Inflammatory macrophage (primary cell): ENCODE measurements at regions not wholly inside any gene's neighbourhood (a gene's known extent, or its start where the extent isn't known, plus 50 kb on each side); places are given as distances from the start of the nearest gene placed in this dataset.
"Not testable (repeated sequence)": the region's sequence is repeated elsewhere in the genome, so short reads cannot be mapped to it uniquely, and the experiment has no call there.

Experiments
- DNase-seq, 2 donors: peaks; one replicate each; pipeline ENCODE4 v3.0.0-alpha.2; 2020 to 2022

DNA sequence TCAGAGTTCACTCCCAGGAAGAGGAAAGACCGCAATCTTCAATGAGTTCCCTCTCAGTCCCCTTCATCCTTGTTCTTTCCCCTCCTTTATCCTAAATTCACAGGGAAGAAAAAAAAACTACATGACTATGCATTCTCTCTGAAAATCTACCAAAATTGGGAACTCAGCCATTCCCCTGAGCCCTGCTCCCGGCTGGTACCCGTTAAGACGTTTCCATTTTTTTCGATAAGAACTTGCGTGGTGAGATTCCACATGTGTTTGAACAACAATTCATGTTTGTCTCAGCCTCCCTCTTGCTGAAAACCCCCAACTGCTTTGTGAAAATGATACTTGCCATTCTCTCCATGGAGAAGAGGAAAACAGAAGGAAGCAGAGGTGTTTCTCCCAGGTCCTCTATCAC, 318.7 kb upstream of the ID2 start:
- no peak for DNase-seq

DNA sequence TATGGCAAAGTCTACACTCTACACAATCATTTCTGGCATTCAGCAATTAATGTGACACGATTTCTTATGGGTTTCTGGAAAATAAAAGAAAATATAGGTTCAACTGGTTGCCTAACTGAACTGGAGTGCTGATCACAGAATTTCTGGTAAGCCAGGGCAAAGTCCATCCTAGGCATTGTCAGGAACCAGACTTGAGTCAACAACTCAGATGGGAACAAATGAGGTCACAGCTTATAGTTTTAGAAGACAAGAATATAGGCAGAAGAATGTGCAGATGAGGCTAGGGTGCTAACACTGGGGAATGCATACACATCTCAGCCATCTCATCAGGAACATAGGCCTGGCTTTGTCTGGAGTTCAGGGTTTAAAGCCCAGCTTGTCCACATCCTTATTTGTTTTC, 317.2 kb upstream of the ID2 start:
- DNase-seq = no peak

DNA sequence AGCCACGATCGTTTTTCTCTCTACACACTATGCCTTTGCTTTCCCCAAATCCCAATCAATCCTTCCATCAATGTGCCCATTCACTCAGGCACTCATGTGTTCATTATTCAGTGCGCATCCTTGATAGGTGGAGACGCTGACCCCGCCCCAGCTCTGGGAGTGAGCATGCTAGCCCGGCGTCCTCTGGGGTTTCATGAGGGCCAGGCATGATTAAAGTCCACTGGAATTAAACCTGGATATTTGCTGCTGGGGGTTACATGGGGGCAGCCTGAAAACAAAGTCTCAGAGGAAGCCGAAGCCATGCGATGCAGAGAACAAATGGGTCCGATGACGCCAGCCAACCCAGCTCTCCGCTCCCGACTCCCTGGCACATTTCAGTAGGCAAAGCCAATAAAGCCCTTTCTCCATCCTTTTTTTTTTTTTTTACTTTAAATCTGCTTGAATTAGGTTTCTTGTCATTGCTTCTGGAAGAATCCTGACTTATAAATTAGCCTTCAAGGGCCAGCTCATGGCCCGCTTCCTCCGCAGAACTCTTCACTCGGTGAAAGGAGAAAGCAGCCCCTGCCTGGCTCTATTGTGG, 316.4 kb upstream of the ID2 start:
- DNase-seq = no peak

DNA sequence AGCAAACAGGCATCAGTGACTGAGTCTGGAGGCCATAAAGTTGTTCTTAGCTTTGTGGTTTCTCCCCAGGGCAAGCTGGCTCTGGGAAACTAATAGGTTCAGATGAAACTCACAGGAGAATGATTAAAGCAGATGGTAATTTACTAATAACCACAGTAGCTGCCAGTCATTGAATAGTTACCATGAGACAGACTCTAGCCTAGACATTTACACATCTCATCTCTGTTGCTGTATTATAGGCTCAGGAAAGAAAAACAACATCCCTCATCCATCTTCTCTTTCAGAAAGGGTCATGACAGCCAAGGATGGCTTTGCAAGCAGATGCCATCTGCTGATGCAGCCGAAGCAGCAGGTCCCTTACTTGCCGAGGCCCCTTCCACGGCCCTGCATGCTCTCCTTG, 314.0 kb upstream of the ID2 start:
- no peak for DNase-seq

DNA sequence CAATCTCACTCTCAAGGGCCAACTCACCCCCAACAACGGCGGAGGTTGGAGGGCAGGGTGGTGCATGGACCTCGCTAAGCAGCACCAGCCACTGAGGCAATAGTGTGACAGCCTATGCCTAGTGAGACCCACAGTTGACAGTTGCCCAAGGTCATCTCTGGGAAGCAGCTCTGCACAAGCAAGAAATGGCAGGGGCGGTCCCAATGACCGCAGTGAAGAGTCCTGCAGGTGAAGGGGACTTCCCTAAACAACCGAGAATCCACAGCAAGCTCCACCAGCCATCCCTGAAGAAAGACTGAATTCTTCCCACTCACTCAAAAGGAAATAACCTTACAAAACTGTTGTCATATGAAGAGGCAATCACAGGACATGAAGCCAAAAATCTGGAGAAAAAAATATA, 313.4 kb upstream of the ID2 start:
- DNase-seq = no peak

DNA sequence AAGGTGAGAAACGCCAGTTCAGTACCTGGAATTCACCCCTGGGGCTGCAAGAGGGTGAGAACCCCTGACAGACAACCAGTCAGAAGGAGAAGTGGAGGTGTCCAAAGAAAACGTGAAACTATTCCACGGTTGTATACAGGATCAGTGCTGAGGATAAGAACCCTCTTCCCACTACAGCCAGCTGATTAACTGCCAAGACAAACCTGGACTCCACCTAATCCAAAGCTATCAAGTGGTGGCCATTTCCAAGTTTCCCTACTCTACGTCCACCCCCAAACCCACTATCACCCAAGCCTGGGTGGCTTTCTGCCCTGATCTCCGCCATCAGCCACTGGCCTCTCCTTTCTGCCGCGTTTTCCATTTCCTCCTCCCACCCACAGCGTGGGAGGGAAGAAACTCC, 312.3 kb upstream of the ID2 start:
- no peak for DNase-seq

DNA sequence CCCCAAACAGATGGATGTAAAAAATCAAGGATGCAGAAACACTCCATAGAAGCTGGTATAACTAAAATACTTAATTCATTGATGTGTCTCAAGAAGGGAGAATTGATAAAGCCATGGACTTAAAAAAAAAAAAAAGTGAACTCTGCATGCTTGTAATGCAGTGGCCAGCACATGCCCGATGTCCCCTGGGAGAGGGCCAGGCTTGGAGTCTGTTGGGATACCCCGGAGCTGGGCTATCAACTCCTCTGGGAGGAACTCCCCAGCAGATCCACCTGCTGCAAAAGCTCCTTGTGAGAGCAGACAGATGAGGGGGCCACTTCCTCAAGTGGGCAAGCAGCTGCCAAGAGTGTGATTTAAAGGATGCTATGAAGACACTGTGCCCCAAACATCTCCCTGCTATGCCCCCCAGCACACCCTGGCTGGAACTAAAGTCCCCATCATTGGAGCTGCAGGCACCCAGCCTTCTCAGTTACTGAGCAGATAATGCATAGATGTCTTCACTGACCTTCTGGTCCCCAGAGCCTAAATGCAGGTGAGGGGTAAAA, 311.5 kb upstream of the ID2 start:
- no peak for DNase-seq

DNA sequence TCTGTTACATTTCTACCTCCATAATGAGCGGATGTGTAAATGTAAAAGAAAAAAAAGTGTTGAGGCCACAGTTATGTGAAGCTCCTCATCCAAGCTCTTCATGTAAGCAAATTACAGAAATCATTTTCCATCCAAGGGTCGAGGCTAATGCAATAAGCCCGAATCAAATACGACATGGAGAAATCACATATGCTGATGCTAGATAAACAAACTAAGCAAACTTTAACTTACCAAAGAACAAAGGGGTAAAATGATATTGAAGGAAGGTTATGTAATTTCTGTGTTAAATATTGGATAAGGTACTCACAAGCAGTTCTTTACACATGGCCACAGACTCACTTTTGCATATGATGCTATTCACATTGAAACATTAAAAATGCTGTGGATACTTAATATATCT, 310.2 kb upstream of the ID2 start:
- no peak for DNase-seq

DNA sequence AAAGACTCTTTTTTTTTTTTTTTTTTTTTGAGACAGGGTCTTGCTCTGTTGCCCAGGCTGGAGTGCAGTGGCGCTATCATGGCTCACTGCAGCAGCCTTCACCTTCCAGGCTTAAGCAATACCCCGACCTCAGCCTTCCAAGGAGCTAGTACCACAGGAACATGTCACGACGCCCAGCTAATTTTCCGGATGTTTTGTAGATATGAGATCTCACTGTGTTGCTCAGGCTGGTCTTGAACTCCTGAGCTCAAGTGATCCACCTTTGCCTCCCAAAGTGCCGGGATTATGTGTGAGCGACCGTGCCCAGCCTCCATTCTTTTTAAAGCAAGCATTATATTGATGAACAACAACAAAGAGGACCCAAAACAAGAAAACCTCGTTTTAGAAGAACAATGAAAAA, 307.1 kb upstream of the ID2 start:
- no peak for DNase-seq

DNA sequence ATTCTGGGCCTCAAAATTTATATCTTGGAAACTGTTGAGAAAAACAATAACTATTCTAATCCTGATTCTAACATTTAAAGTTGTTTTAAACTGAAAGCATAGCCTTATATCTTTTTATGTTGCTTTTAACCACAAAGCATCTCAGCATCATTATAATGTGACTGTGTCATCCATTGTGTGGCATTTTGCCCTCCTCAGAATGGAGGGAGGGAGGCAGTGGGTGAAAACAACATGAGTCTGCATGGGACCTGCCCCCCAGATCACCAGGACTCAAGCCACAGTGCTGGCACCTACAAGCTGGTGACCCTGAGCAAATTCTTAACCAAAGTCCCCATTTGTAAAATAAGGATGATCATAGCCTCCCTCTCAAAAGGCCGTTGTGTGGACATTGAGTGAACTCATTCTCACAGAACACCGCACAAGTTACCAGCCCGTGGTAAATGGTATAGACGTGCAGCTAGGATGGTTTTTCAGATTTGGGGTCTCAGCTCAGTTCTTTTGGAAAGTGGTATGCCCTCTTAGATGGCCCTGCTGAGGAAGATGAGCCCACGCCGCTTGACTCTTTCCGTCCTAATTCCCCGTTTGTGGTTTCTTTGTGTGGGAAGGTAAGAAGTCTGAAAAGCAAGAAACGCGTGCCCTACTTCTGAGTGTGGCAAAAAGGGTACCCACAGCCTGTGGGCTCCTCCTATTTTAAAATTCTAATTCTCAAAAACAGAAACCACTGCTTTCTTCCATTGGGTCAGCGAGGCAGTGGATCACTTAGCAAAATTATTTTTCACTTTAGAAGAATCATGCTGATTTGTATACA, 305.0 kb upstream of the ID2 start:
- peak; percentile 18 to 22 for DNase-seq

DNA sequence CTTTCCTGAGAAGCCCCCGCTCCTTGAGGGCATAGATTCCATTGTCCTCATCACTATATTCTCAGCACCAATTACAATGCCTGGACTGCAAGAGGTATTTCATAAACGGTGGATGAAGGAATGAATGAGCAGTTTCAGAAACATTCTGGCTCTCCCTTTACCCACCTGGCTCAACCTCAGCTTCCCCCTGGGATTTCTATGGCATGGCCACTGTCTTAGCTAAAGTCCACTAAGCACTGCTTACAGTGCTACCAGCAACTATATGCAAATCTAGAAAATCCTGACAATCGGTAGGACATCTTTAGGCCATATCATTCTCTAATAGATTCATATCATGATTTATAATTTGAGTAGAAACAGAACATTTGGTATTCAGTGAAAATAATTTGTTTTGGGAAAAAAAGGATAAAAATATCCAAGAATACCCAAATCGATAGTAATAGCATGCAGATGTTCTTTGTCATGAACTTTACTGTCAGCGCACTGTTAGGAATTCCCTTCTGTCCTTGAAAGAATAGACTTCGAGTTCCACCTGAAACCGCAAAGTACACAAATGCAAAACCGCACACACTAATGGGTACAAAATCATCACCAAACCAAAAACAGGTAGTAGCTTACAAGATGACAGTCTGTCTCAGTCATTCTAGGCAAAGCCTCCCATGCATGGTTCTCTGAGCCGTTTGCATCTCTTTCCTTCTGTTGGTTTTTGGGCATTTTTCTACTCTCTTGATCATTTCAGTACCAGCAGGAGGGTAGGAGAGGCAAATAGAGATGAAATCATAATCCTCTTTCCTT, 303.6 kb upstream of the ID2 start:
- no peak for DNase-seq

DNA sequence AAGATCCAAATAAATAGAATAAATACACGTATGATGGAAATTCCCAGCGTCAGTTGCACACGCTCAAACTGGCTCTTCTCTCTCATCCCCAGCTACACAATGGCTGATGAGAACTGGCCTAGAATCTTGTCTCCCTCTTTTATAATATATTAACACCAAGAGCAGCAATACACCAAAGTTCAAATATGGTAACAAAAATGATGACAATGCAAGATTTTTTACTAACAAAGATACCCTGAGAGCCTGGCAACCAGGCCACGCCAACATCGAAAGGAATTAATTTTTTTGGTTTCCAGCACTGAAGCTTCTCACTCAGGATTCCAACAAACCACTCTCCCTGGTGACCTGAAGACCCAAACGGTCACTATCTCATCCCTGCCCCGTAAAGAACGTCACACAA, 302.7 kb upstream of the ID2 start:
- no peak for DNase-seq

DNA sequence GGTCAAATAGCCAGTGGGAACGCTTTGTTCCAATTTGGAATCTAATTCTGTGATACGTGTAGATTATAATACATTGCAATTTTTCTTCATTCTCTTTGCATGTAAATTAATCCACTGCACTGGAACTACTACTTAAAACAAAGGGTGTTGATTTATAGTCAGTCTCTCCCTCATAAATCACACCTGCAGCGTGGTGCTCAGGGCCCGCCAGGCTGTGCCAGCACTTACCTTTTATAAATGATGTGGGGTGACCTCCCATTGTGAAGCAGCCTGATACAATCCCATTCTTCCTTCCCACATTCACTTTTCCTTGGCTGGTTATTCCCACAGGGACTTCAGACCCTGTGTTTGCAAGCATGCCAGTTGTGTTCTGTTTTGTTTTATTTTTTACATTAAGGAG, 302.3 kb upstream of the ID2 start:
- DNase-seq = no peak

DNA sequence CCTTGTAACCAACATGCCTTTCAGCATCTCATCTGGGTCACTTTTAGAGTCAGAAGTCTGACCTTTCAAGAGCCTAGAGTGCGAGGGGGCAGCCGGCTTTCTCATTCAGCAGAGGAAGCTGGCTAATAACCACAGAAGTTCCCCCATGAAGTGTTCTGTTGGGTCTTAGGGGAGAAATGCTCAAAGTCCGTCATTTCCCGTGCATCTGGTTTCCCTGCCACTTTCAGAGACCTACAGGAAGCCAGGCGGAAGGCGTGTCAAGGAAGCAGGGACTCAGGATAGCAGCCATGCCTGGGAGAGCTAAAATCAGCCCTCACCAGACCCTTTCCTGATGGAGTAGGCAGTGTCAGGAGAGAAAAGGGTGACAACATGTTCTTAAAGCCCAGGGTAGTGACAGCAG, 301.8 kb upstream of the ID2 start:
- peak; percentile 9 to 27 for DNase-seq

DNA sequence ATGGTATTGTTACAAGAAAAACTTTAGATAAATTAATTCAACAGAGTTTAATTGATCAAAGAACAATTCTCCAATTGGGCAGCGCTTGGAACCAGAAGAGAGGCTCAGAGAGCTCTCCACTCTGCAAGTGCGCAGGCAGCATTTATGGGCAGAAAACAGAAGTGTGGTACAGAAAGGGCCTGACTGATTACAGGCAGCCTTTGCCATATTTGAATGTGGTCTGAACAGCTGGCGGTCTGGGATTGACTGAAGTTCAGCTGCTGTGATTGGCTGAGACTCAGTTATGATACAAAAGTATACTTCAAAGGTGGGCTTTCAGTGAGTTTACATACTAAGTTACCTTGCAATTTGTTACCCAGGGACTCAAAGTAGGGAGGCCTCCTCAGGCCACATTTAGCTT, 301.3 kb upstream of the ID2 start:
- DNase-seq = peak; percentile 24 to 48

DNA sequence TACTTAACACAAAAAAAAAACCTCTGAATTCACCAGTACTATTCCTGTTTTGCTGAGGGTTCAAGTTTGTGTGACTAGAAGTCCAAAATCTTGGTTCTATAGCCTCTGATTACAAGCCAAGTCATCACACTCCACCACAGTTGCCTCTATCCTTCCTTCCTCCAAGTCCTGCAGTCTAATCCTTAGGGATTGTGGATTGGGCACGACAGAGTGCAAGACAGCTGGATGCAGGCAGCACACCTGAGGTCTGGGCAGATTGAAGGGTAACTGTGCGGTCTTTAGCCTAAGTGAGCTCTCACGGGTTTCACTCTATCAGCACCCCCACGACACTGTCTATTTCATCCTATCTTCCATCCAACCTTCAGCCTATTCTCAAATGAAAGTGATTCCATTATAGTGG, 299.4 kb upstream of the ID2 start:
- DNase-seq = no peak

DNA sequence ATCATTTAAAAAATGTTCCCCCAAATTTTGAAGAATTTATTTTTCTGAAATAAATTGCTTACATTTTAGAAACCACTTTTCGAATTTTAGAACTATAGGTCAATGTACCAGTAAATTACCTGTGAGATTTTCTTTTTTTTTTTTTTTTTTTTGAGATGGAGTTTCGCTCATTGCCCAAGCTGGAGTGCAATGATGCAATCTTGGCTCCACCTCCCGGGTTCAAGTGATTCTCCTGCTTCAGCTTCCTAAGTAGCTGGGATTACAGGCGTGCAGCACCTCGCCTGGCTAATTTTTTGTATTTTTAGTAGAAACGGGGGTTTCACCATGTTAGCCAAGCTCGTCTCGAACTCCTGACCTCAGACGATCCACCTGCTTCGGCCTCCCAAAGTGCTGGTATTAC, 295.1 kb upstream of the ID2 start:
- DNase-seq = not testable (repeated sequence)

DNA sequence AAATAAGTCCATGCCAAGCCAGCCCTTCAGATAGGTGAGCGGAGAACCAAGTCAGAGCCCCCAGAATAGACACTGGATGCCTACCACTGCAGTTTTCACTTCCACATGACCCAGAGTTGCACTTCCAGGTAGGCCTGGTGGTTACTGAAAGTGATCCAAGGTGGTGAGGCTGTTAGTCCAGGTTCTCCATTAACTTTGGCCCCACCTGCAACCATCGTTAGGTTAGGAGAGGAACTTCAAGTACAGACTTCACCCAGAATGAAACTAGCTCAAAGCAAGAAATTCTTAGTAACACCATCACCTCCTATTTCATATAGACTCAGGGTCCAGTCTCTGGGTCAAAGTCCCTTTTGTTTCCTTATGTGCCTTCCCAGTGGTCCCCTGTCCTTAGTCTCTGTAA, 293.1 kb upstream of the ID2 start:
- no peak for DNase-seq

DNA sequence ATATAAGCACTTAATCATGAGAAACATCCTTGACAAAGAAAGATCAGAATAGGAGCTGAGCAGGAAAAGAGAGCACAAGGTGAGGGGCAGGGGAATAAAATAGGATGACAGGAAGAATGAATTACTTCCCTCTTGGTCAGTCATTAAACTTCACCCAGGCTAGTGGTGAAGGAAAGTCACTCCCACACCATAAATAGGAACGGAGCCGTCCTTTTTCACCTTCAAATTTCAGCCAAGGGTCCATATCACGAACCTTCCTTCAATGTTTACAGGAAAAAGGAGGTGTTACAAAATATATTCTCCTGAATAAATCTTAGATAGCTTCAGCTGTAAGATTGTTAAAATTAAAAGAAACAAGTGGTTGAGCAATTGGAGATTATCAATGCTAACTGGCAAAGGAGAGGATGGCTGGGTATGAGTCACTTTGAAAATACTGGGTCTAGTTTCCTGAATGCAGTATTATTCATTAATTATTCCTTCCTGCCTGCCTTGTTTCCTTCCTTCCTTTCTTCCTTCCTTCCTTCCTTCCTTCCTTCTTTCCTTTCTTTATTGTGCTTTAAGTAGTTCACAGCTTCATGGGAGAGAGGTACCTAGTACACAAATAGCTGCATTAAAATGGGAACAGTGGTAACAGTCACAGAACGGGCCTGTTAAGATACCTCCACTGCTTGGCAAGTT, 292.3 kb upstream of the ID2 start:
- no peak for DNase-seq

DNA sequence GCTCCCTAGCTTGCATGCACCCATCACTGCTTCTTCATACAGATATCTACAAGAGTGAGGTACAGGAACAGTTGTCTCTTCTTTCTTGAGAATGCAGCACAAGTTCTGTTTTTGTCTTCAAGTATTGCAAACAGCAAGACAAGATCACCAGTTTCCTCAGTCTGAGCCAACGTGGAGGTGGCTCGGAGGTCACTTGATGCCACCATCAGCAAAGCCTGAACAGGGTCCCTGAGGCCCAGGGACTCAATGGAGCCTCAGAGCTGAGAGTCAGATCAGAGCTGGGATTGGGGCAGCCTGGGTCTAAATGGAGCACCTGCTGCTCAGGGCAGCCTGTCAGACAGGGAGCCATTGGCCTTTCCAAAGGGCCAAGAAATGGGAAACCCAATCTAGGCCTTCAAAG, 290.7 kb upstream of the ID2 start:
- DNase-seq = peak; percentile 12 to 20

DNA sequence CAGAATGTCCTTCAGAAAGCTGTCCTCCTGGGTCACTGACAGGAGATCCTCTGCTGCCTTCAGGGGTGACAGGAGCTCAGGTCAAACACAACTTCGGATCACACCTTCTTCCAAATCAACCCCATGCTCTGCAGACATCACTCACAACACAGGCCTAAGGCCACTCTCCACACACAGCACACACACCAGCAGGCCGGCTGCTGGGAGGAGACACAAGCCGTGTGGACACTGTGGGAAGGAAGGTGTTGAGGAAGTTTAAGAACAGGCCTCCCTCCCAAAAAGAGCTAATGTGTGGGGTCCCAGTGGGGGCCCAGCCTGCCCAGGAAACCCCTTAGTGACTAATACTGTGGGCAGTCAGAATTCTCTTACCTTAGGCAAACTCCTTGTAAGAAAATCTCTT, 290.3 kb upstream of the ID2 start:
- DNase-seq = no peak

DNA sequence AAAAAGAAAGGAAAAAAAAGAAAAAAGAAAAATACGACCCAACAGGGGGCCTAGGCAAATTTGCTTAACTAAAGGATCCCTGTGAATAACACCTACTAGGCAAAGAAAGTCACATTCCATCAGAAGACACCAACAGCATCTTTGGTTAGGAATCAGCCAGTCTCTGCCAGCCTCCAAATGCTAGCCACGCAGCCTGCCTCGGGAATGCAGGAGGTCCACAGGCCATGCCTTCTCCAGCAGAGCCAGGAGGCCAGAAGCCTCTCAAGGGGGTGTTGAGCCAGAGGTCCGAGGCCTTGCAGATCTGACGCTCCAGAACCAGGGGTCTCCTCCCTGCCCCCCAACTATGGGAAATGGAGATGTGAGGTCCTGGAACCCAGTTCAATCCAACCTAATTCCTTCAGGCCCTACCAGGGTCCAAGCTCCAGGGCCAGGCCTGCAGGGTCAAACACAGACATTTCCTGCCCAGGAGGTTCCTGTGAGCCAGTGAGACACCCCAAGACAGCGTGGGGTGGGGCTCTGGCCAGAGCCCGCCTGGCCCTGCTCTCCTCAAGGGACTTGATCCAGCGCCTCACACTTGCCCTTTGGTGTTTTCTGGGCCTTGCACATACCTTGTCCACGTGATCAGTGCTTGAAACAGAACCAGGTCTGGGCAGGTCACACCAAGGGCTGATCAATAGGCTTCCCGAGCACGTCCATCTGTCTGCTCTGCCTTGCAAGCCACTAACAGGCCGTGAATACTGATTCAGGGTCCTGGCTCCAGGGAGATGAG, 289.6 kb upstream of the ID2 start:
- no peak for DNase-seq
